B cell (primary cell): ENCODE measurements at regions not wholly inside any gene's neighbourhood (a gene's known extent, or its start where the extent isn't known, plus 50 kb on each side); places are given as distances from the start of the nearest gene placed in this dataset.

ENCODE experiments used
- ATAC-seq: fragments of 200-7000 bp; cut with Tn5 transposase; one replicate; pipeline ENCODE4 v1.10.0; 2021; ENCODE audit warnings: low read depth, mild to moderate bottlenecking, moderate number of reproducible peaks, moderate library complexity
- CTCF ChIA-PET: fragments of 350-600 bp; sonication (Branson Sonifier 250); formaldehyde crosslinking; loops from one replicate; lab custom pipeline; 2021; ENCODE audit warnings: antibody characterized with exemption, inconsistent platforms; lab: Charles Lee
- POLR2A ChIA-PET: fragments of 350-600 bp; sonication (Branson Sonifier 250); formaldehyde crosslinking; loops from one replicate; lab custom pipeline; 2021; ENCODE audit warnings: antibody characterized with exemption; lab: Charles Lee
- DNase-seq: peaks from one replicate; pipeline ENCODE4 v3.0.0; 2013
- H2AFZ ChIP-seq: 2 replicates; pipeline ENCODE4 v1.6.1; 2012; ENCODE audit warnings: mild to moderate bottlenecking, low read depth, low read length; ENCODE audit not compliant: insufficient read depth, poor library complexity, severe bottlenecking
- H3K27ac ChIP-seq, 2 donors: 1 replicate in 1 of 2; 2 replicates in 1 of 2; pipeline ENCODE4 v1.5.1; 2012 to 2013; ENCODE audit warnings: low read length in 2 of 2, mild to moderate bottlenecking in 2 of 2, moderate library complexity in 1 of 2
- H3K27me3 ChIP-seq, 4 experiments: fragments of 200-600 bp in 1 of 4; sonication (generic) in 1 of 4; replicated peaks in 1 of 4; 1 replicate in 2 of 4; 2 replicates in 2 of 4; pipeline versions ENCODE4 v1.6.1 to v1.7.0; 2013 to 2016; ENCODE audit warnings: low read length in 3 of 4, mild to moderate bottlenecking in 2 of 4, mixed read lengths in 1 of 4, moderate library complexity in 1 of 4; ENCODE audit not compliant: insufficient read depth in 4 of 4, control insufficient read depth in 3 of 4; ENCODE audit errors: control extremely low read depth in 1 of 4
- H3K36me3 ChIP-seq, 2 experiments: replicated peaks in 1 of 2; 1 replicate in 1 of 2; 2 replicates in 1 of 2; pipeline versions ENCODE4 v1.6.1 to v1.7.1; 2013; ENCODE audit warnings: low read length in 1 of 2; ENCODE audit not compliant: insufficient read depth in 2 of 2, control insufficient read depth in 1 of 2; ENCODE audit errors: control extremely low read depth in 1 of 2, extremely low read depth in 1 of 2
- H3K4me1 ChIP-seq, 2 donors: fragments of 200-600 bp in 1 of 2; sonication (generic) in 1 of 2; 1 replicate in 1 of 2; 2 replicates in 1 of 2; pipeline versions ENCODE4 v1.5.1 to v1.6.1; 2013 to 2017; ENCODE audit warnings: low read length in 2 of 2; ENCODE audit not compliant: control insufficient read depth in 2 of 2, insufficient read depth in 2 of 2
- H3K4me2 ChIP-seq: replicated peaks from 2 replicates; pipeline ENCODE3; 2012; ENCODE audit warnings: mild to moderate bottlenecking, low read depth, low read length; ENCODE audit not compliant: poor library complexity, severe bottlenecking
- H3K4me3 ChIP-seq, 5 experiments: fragments of 200-600 bp in 1 of 5; sonication (generic) in 1 of 5; 1 replicate in 3 of 5; 2 replicates in 2 of 5; pipeline versions ENCODE4 v1.5.1 to v1.7.0; 2011 to 2016; ENCODE audit warnings: low read length in 4 of 5, mild to moderate bottlenecking in 4 of 5, low read depth in 2 of 5, control low read depth in 1 of 5, moderate library complexity in 1 of 5; ENCODE audit not compliant: insufficient read depth in 1 of 5; ENCODE audit errors: control extremely low read depth in 1 of 5, extremely low read depth in 1 of 5
- H3K79me2 ChIP-seq: fragments of 200-600 bp; sonication (generic); one replicate; pipeline ENCODE4 v1.6.0; 2016; ENCODE audit warnings: low read length; ENCODE audit not compliant: control insufficient read depth, insufficient read depth
- H3K9ac ChIP-seq: fragments of 200-600 bp; sonication (generic); 2 replicates; pipeline ENCODE4 v1.6.1; 2017; ENCODE audit warnings: mild to moderate bottlenecking, low read length, moderate library complexity
- H3K9me3 ChIP-seq, 3 donors: one replicate each; pipeline versions ENCODE4 v1.6.1 to v1.7.1; 2013; ENCODE audit warnings: low read length in 2 of 3; ENCODE audit not compliant: control insufficient read depth in 2 of 3, insufficient read depth in 1 of 3; ENCODE audit errors: control extremely low read depth in 1 of 3
- H4K20me1 ChIP-seq: 2 replicates; pipeline ENCODE4 v1.6.0; 2012; ENCODE audit warnings: mild to moderate bottlenecking, low read length; ENCODE audit not compliant: insufficient read depth, control insufficient read depth, poor library complexity, severe bottlenecking
- H3K27ac Mint-ChIP-seq: one replicate; pipeline ENCODE4 v1.8.0; 2021; ENCODE audit warnings: mixed read lengths
- H3K27me3 Mint-ChIP-seq: one replicate; pipeline ENCODE4 v1.8.0; 2021; ENCODE audit warnings: mixed read lengths
- H3K4me1 Mint-ChIP-seq: one replicate; pipeline ENCODE4 v1.8.0; 2021; ENCODE audit warnings: mixed read lengths
- H3K4me3 Mint-ChIP-seq: one replicate; pipeline ENCODE4 v1.8.0; 2021; ENCODE audit warnings: mixed read lengths
- H3K9me3 Mint-ChIP-seq: one replicate; pipeline ENCODE4 v1.8.0; 2022; ENCODE audit warnings: mixed read lengths; ENCODE audit not compliant: insufficient read depth
- EZH2 ChIP-seq: IDR thresholded peaks from 2 replicates; pipeline ENCODE4 v1.6.1; 2012; ENCODE audit warnings: borderline replicate concordance, low read depth, mild to moderate bottlenecking, moderate library complexity, low read length; ENCODE audit not compliant: insufficient read depth, poor library complexity, severe bottlenecking
- WGBS: methylation state at CpG from one replicate; pipeline ENCODE4 v1.1.5; 2013; ENCODE audit warnings: missing lambda C conversion rate; ENCODE audit not compliant: insufficient coverage; 5-methylcytosine and 5-hydroxymethylcytosine counted together
- intact Hi-C: fragments of 100-400 bp; cut with micrococcal nuclease; formaldehyde crosslinking; loops from one replicate; pipeline ENCODE4 v1.10.0; 2022
- TF ChIP-seq, protein P1 (sequence below): fragments of 200-600 bp; IDR thresholded peaks from one replicate; pipeline ENCODE4 v1.8.0; 2022; ENCODE audit warnings: antibody characterized with exemption, mild to moderate bottlenecking

DNA sequence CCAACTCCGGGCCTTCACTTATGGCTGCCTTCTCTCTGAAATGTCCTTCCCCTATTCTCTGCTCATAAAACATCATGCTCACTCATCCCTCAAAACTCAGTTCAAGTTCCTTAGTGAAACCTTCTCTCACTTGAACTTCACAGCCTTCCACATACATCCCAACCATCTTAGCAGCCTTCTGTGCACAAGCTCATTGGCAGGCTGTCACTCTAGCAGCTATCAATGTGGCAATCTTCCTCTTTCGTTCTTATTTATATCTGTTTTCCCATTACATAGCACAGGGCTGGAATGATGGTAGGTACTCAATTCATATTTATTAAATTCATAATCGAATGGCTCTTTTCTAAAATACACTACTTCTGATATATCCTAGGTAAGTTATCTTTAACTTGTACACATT is 66.4 kb upstream of the MCTP2 start:
- peaks cover 2% of the 10 kb centered on the region for H3K9me3 Mint-ChIP-seq
- H2AFZ ChIP-seq = no peak overlapping the region
- POLR2A ChIA-PET = no interaction called here
- peaks cover 1% of the 10 kb centered on the region for H3K4me1 Mint-ChIP-seq
- CTCF ChIA-PET = interaction anchor here (0.6 to 12.1 kb wide), 39 partner anchors 9 to 505 kb away, joined by 3 to 511 read pairs (median 6); partner anchors contain the start of gene MCTP2
- H3K4me2 ChIP-seq = no peak overlapping the region
- peaks cover 0 to 4% (median 0%) of the 10 kb centered on the region in 3 donors for H3K9me3 ChIP-seq
- WGBS = 100% methylated on average over 1 of the region's 3 CpGs
- no peak for ATAC-seq
- intact Hi-C loops = loop anchor here (1.0 kb wide), 1 partner anchor 159 kb away; no protein-coding TSS in a partner anchor
- H4K20me1 ChIP-seq = no peaks in the 10 kb centered on the region
- no peak overlapping the region for H3K9ac ChIP-seq
- no peaks in the 10 kb centered on the region for H3K36me3 ChIP-seq
- no peak overlapping the region for H3K4me3 Mint-ChIP-seq
- peaks cover 1% of the 10 kb centered on the region for H3K27me3 Mint-ChIP-seq
- H3K27me3 ChIP-seq = peaks cover 0 to 11% (median 0%) of the 10 kb centered on the region in 4 experiments
- no peak overlapping the region for H3K4me3 ChIP-seq
- H3K27ac ChIP-seq = no peak overlapping the region
- no peaks in the 10 kb centered on the region for H3K79me2 ChIP-seq
- TF ChIP-seq, protein P1, sequence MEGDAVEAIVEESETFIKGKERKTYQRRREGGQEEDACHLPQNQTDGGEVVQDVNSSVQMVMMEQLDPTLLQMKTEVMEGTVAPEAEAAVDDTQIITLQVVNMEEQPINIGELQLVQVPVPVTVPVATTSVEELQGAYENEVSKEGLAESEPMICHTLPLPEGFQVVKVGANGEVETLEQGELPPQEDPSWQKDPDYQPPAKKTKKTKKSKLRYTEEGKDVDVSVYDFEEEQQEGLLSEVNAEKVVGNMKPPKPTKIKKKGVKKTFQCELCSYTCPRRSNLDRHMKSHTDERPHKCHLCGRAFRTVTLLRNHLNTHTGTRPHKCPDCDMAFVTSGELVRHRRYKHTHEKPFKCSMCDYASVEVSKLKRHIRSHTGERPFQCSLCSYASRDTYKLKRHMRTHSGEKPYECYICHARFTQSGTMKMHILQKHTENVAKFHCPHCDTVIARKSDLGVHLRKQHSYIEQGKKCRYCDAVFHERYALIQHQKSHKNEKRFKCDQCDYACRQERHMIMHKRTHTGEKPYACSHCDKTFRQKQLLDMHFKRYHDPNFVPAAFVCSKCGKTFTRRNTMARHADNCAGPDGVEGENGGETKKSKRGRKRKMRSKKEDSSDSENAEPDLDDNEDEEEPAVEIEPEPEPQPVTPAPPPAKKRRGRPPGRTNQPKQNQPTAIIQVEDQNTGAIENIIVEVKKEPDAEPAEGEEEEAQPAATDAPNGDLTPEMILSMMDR = no peak
- TF ChIP-seq EZH2 = no peak
- DNase-seq = no peak
- no peak overlapping the region for H3K27ac Mint-ChIP-seq
- no peaks in the 10 kb centered on the region for H3K4me1 ChIP-seq

DNA sequence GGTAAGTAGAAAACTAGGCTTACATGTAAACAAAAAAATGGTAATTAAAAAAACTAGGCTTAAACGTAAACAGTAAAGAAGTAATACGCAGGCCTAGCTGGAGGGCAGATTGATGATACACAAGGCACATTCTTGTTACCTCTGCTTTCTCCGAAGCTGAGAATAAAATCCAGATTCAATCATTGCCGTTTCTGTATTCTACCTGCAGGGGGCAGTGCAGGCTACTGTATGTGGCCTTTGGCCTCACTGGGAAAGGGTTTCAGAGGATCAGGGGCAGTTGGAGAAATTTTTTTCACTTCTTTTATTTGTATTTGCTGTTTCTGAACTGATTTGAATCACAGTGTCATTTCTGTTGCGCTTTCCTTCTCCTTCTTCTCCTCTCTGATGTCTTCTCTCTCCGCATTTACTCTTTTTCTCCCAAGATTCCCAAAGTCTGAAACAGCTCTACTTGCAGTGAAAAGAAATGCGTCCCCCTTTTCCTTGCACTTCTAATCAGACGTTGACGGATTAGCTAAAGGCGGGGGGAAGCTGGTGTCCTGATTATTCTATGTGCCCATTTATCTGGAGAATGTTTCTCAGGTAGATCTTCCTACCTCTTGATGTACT is 67.1 kb upstream of the MCTP2 start:
- no peak overlapping the region for H3K27ac ChIP-seq
- ATAC-seq (peak; percentile 58), DNase-seq (peak; percentile 74)
- WGBS = 29% methylated on average over 5 of the region's 10 CpGs
- Mint-ChIP-seq H3K4me3 (no peak overlapping the region), H3K4me1 (peaks cover 1% of the 10 kb centered on the region), H3K27me3 (no peaks in the 10 kb centered on the region), H3K9me3 (peaks cover 2% of the 10 kb centered on the region), H3K27ac (no peak overlapping the region)
- no peaks in the 10 kb centered on the region for H3K36me3 ChIP-seq
- no peaks in the 10 kb centered on the region for H3K79me2 ChIP-seq
- no peaks in the 10 kb centered on the region for H3K4me1 ChIP-seq
- CTCF ChIA-PET = interaction anchor here (0.6 to 12.1 kb wide), 52 partner anchors 9 to 506 kb away, joined by 3 to 511 read pairs (median 5); partner anchors contain the start of gene MCTP2
- no peak overlapping the region for H3K4me2 ChIP-seq
- no peak overlapping the region for H3K4me3 ChIP-seq
- no peak overlapping the region for H2AFZ ChIP-seq
- no peak overlapping the region for H3K9ac ChIP-seq
- H3K27me3 ChIP-seq = peaks cover 0 to 11% (median 0%) of the 10 kb centered on the region in 4 experiments
- intact Hi-C loops = loop anchor here (1.0 kb wide), 1 partner anchor 160 kb away; no protein-coding TSS in a partner anchor
- POLR2A ChIA-PET = interaction anchor here (0.7 kb wide), 1 partner anchor 160 kb away, joined by 3 read pairs; no protein-coding TSS in a partner anchor
- no peaks in the 10 kb centered on the region for H4K20me1 ChIP-seq
- TF ChIP-seq, protein P1 = peak; percentile 98
- no peak for TF ChIP-seq EZH2
- peaks cover 0 to 4% (median 0%) of the 10 kb centered on the region in 3 donors for H3K9me3 ChIP-seq
